ENCODE measurements at regions not wholly inside any gene's neighbourhood (a gene's known extent, or its start where the extent isn't known, plus 50 kb on each side); places are given as distances from the start of the nearest gene placed in this dataset.
A peak's percentile ranks its signal among the peaks of the same experiment; 100 is the strongest.

DNA sequence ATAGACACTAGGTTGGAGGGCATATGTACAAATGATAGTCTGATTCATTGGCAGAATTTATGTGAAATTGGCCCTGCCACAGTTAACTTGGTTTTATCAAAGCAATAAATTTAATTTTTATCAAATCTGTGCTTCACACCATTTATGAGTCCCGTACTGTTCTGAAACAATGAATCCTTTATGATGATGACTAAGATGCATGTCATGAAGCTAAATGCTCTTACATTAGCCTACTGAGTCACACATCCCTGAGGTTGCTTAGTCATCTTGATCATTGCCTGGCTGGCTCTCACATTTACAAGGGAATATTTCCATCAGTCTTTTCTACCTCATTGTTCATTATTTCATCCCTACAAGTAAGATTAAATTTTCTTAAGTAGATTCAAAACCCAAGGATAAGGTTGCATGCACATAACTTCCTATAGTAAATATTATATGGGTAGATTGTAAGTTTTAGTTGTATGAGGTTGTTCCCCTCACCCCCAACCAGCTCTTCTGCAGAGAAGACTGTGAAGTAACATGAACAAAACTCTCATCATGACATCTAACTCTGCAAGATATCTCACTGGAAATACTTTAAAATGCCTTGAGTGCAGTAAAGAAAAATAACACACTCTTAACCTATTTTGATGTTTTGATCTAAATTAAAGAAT, 170.7 kb downstream of the CYB561 start:
- Histone ChIP-seq H3K4me3 (no peak overlapping the region), H3K27ac (no peak overlapping the region), H3K4me1 (peaks cover 8% of the 10 kb centered on the region), H3K36me3 (no peaks in the 10 kb centered on the region), H3K9me3 (no peaks in the 10 kb centered on the region), H3K27me3 (no peaks in the 10 kb centered on the region)
- ATAC-seq = peak; percentile 57
- intact Hi-C loops (cut with DNase I) = no loop called here
- TF ChIP-seq, protein P1, sequence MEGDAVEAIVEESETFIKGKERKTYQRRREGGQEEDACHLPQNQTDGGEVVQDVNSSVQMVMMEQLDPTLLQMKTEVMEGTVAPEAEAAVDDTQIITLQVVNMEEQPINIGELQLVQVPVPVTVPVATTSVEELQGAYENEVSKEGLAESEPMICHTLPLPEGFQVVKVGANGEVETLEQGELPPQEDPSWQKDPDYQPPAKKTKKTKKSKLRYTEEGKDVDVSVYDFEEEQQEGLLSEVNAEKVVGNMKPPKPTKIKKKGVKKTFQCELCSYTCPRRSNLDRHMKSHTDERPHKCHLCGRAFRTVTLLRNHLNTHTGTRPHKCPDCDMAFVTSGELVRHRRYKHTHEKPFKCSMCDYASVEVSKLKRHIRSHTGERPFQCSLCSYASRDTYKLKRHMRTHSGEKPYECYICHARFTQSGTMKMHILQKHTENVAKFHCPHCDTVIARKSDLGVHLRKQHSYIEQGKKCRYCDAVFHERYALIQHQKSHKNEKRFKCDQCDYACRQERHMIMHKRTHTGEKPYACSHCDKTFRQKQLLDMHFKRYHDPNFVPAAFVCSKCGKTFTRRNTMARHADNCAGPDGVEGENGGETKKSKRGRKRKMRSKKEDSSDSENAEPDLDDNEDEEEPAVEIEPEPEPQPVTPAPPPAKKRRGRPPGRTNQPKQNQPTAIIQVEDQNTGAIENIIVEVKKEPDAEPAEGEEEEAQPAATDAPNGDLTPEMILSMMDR (IDR thresholded peaks at IDR 0.05) = no peak
- DNase-seq = no peak

DNA sequence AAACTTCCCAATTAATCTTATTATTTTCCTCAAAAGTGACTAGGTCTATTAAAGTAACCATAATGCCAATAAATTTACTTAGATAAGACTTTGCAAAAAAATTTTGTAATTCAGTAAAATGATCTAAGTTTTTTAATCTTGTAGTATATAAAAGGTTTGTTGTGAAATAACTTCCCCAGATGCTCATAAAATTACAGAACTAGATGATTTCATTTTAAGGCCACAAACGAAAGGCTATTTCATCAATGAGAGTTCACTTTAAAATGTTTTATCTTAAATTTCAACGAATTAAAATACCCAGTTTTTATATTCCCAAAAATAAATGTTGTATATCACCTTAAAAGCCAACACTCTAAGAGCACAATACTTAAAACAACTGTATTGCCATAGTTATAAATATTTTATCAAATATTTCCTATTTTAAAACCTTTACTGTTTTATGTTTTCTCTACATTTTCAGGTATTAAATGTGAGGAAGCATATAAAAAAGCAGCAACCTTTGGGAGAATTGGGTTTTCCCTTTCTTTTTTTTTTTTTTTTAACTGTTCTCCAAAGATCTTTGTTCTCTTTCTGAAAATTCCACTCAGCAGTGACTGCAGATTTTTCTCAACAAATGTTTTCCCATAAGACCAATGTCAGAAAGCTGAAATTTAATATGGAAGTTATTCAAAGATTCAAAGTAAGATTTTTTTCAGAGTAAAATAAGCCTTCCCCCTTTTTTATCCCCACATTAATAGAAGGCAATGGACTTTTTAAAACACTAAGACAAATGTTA, 169.9 kb downstream of the CYB561 start:
- Histone ChIP-seq H3K4me1 (peaks cover 8% of the 10 kb centered on the region), H3K27me3 (no peaks in the 10 kb centered on the region), H3K36me3 (no peaks in the 10 kb centered on the region), H3K4me3 (no peak overlapping the region), H3K9me3 (no peaks in the 10 kb centered on the region), H3K27ac (no peak overlapping the region)
- intact Hi-C loops (cut with DNase I) = no loop called here
- TF ChIP-seq, protein P1 (IDR thresholded peaks at IDR 0.05) = no peak
- no peak for ATAC-seq
- DNase-seq = no peak

DNA sequence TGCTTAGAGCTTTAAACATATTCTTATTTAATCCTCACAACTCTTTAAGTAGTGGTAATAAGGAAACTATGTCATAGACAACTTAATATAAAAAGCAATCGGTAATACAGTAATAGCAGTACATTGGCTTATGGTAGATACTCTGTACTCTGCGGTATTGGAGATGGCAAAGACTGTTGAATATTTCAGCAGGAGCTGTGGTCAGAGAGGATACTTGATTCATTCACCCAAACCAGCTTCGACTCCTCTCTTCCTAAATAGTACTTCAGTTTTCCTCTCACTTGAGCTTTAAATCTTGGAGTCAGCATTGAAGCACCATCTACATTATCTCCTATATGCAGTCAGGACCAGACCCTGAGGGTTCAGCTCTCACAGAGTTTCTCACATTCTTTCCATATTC, 169.3 kb downstream of the CYB561 start:
- no peaks in the 10 kb centered on the region for H3K9me3 ChIP-seq
- ATAC-seq (no peak), DNase-seq (no peak)
- no peaks in the 10 kb centered on the region for H3K36me3 ChIP-seq
- intact Hi-C loops (cut with DNase I) = no loop called here
- no peak overlapping the region for H3K4me3 ChIP-seq
- H3K27ac ChIP-seq = no peak overlapping the region
- H3K4me1 ChIP-seq = peaks cover 8% of the 10 kb centered on the region
- no peaks in the 10 kb centered on the region for H3K27me3 ChIP-seq
- TF ChIP-seq, protein P1 (IDR thresholded peaks at IDR 0.05) = no peak

DNA sequence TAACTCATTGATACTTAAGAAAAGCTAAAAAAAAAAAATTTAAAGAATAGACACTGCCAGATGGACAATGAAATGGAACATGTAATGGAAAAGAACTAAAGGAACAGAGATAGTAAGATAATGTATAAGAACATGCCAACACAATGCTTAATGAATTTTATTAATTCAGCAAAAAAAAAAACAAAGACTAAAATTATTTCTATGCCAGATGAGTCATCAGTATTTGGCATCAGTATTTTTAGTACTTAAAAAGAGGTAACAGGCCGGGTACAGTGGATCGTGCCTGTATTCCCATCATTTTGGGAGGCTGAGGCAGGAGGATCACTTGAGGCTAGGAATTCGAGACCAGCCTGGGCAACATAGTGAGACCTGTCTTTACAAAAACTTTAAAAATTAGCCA, 168.5 kb downstream of the CYB561 start:
- Histone ChIP-seq H3K27me3 (no peaks in the 10 kb centered on the region), H3K4me1 (peaks cover 8% of the 10 kb centered on the region), H3K9me3 (no peaks in the 10 kb centered on the region), H3K4me3 (no peak overlapping the region), H3K27ac (no peak overlapping the region), H3K36me3 (no peaks in the 10 kb centered on the region)
- ATAC-seq = no peak
- intact Hi-C loops (cut with DNase I) = no loop called here
- TF ChIP-seq, protein P1 (IDR thresholded peaks at IDR 0.05) = no peak
- no peak for DNase-seq

DNA sequence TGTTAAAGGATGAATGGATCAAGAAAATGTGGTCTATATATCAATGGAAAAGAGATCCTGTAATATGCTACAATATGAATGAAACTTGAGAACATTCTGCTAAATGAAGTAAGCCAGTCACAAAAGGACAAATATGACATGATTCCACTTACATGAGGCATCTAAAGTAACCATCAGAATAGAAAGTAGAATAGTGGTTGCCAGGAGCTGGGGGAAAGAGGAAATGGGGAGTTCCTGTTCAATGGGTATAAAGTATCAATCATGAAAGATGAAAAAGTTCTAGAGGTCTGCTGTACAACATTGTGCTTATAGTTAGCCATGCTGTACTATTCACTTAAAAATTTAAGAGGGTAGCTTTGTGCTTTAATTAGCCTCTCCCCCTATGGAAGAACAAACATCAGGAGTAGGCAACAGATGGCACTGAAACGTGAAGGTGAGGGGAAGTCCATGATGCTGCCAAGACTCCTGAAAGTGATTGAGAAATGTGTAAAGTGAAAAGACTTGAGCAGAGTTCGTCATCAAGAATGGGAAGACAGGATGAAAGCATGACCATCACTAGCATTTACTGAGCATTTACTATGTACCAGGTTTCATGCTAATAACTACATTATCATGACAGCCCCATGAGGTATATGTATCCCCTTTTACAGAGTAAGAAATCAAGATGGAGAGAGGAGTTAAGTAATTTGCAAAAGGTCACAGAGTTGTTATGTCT, 167.2 kb downstream of the CYB561 start:
- TF ChIP-seq, protein P1 (IDR thresholded peaks at IDR 0.05) = no peak
- no peaks in the 10 kb centered on the region for H3K9me3 ChIP-seq
- no peaks in the 10 kb centered on the region for H3K27me3 ChIP-seq
- intact Hi-C loops (cut with DNase I) = no loop called here
- ATAC-seq (no peak), DNase-seq (no peak)
- no peak overlapping the region for H3K4me3 ChIP-seq
- H3K4me1 ChIP-seq = peaks cover 4% of the 10 kb centered on the region
- H3K27ac ChIP-seq = no peak overlapping the region
- no peaks in the 10 kb centered on the region for H3K36me3 ChIP-seq

Measured in upper lobe of right lung (tissue), 1 donor.